CD4-positive, alpha-beta T cell treated with Interleukin-1 beta for 1 hour (primary cell): ENCODE measurements at regions not wholly inside any gene's neighbourhood (a gene's known extent, or its start where the extent isn't known, plus 50 kb on each side); places are given as distances from the start of the nearest gene placed in this dataset.

Source experiments
- DNase-seq, 2 donors: peaks; one replicate each; pipeline ENCODE4 v3.0.0-alpha.2; 2020 to 2022

DNA sequence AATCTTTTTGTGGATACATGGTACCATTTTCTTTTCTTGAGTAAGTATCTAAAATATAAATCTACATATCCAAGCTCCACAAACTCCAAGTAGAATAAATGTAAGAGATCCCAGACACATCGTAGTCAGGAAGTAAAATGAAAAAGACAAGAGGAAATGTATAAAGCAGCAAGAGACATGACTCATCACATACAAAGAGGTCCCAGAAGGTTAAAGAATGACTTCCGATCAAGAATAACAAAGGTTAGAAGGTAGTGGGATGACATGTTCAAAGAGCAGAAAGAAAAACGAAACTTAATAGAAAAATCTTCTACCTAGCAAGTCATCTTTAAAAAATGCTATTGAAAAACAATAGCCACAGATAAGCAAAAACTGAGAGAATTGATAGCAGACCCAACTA lies 705.8 kb downstream of the NR2F2 start:
- DNase-seq = no peak

DNA sequence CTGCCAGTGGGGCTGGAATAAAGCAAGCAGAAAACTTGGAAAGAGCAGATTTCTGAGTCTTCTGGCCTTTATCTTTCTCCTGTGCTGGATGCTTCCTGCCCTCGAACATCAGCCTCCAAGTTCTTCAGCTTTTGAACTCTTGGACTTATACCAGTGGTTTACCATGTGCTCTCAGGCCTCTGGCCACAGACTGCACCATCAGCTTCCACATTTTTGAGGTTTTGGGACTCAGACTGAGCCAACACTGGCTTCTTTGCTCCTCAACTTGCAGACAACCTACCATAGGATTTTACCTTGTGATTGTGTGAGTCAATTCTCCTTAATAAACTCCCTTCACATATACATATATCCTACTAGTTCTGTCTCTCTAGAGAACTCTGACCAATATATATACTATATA lies 706.6 kb downstream of the NR2F2 start:
- no peak for DNase-seq

DNA sequence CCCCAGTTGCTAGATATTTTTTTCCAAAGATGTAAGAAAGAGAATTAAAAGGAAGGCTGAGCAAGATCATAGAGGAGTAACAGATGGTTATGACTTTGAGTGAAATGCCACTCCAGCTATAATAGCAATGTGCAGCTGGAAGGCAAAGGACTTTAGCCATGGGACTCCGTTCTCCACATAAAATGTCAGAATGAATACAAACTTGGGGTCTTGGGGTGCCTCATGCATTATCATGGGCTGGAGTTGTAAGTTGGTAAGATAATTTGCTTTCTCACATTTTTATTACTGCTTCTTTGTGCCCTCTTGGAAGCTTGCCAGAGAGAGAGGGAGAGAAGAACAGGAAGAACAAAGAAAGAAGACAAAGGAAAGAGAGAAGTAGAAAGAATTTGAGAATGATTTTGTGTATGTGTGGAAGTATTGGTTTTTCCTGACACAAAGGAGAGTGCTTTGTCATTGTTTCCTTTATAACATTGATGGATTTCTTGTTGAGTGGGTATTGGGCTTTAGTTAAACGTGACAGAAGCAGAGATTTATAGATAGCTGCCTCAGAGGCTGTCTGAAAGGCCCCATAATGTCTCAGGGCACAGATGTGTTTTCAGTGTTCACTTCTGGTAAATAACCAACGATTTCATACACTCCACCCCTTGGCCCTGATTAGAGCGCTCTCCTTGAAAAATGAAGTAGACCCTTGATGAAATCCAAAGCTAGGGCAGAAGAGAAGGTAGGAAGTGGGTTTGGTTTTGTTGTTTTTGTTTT lies 715.3 kb downstream of the NR2F2 start:
- DNase-seq = no peak

DNA sequence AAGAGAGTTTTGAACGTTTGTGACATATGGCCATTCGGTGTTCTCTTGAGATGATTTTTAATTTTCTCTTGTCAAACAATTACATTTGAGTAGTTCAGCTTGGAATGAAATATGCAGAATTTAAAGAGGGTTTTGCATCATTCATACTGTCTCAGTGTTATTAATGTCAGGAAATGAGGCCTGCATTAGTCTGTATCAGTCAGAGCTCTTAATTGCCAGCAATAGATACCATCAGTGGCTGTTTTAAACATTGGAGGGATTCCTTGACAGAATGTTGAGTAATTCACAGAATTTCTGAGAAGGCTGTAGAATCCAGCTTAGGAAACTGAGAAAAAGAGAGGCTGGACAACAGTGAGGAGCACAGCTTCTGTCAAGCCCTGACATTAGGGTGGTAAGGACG lies 722.0 kb downstream of the NR2F2 start:
- no peak for DNase-seq

DNA sequence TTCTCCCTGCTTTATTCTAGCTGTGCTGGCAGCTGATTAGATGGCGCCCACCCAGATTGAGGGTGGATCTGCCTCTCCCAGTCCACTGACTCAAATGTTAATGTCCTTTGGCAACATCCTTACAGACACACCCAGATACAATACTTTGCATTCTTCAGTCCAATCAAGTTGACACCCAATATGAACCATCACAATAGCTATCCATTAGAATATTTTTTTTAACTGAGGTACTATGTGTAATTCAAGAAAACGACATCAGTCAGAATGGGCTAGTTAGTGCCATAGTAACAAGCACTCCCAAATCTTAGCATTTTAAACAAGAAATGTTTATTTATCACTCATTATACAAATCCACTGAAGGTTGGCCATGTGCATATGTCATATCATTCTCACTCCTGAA lies 723.1 kb downstream of the NR2F2 start:
- no peak for DNase-seq

DNA sequence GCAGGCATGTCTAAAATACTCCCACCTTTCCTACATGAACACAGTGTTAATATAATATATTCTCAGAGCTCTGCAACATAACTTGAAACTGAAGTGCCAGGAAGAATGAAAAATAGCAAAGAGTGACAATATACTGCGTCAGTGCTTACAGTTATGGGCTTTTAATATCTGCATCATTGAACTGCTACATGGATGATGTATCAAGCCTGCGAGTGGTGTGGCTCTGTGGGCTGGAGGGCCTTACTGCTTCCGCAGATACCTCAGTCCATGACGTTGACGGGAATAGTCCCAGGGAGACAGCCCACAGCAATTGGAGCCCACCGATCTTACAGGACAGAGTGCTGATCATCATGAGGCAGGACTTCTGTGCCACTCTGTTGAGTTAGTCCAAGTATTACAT lies 727.0 kb downstream of the NR2F2 start:
- no peak for DNase-seq

DNA sequence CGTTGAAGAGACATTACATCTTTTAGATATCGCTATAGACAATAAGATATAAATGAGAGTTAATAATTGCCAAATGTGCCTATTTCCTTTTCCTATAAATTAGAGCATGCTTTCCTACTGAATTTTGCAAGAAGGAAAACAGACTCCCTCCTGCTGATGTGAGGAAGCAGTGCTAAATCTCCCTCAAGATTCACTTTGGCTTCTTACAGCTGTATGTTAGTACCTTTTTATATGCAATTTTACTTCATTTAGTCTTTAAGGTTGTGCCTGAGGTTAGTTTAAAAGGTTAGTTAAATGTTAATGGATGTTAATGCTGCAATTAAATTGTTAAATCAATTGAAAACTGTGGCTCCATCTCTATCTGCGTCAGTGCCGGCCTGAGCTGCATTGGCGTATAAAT lies 728.8 kb downstream of the NR2F2 start:
- no peak for DNase-seq

DNA sequence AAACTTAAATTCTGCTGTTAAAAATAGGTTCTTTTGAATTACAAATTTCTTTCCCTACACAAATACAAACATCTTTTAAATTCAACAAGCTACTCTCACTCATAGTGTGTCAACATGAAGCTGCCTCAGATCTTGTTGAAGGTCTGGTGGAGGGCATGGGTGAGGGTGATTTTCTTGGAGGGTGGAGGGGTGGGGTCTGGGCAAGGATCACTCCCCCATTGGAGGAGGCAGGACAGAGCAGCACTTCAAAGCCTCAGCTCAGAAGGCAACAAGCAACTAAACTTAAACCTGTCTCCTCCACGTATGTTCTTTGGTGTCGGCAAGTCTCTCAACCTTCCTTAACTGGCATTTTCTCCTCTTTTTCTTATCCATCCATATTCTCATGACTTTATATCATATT lies 730.9 kb downstream of the NR2F2 start:
- DNase-seq = no peak

DNA sequence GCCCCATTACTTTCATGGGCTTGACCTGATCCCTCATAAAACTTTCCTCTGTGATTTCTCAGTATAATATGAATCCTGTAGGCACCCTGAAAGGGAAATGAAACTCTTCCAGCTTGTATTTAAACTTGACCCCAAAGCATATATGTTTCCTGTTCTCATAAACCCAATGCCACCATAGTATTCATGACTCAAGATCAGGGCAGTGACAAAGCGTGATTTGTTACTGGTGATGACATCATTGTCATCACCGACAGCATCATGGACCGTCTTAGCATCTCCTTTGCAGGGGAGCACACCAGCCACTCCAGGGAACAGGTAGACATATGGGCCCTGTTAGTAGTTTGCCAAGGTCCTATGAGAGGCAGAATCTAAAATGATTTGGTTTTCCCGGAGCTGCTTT lies 741.2 kb downstream of the NR2F2 start:
- no peak for DNase-seq

DNA sequence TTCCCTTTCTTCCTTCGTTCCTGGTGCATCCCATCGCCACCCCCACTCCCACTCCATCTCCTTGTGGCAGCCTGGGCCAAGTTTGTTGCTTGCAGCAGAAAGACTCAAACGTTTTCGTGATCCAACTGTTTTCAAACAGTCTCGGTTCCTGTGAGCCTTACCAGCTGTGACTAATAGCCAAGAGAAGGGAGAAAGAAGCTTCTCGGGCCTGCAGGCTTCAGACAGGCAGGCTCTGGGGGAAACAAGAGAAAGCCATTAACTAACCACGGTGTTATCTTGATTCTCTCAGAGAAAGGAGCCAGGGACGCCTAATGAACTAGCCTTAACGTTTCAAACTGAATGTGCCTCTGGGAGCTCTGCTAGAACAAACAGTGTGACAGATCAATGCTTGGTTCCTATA lies 742.0 kb downstream of the NR2F2 start:
- no peak for DNase-seq

DNA sequence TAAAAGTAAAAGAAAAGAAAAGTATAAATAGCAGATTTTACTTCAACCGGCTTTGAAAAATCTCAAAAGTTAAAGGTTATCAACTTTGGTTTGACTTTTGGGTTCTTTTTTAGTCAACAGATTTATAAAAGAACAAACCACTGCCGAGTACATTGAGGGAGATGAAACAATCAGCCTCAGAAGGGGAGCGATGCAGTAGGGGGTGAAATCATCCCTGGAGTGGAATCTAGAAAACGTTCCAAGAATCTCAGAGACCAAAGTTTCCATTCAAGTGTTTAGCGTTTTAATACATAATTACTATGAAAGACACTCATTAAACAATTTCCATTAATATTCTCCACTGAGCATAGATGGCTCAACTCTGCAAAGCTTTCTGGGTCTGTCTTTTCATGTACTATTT lies 745.5 kb downstream of the NR2F2 start:
- no peak for DNase-seq

DNA sequence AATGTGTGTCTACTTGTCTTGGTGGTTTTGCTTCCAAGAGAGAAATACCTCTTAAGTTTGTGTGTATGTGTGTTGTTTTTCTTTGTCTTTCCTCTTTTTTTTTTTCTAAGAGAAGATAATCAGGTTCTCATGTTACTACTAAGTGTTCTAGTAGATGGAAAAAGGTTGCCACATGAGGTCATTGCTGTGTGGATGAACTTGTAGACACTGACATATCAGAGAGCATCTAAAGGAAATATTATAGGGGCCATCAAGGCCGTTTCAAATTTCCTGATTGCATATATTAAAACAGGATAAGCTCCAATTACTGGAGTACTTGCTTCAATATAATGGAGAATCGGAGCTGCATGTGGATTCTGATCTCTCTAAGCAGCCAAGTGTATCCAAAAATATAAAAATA lies 747.5 kb downstream of the NR2F2 start:
- DNase-seq = no peak

DNA sequence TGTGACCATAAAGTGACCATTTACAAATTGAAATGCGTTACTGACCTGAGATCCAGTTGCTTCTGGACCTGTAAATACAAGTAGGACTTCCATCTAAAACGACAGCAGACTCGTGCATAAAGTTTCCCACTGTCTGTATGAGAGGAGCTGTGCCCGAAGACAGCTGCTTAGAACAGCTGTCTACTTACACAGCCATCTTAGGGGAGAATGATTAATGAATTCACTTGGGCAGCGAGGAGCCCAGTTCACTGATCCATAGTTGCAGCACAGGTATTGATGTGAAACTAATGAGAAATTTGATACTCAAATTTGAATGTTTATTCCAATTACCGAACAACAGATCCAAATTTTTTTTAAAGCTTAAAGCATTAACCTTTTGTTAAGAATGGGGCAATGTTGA lies 748.1 kb downstream of the NR2F2 start:
- DNase-seq = no peak

DNA sequence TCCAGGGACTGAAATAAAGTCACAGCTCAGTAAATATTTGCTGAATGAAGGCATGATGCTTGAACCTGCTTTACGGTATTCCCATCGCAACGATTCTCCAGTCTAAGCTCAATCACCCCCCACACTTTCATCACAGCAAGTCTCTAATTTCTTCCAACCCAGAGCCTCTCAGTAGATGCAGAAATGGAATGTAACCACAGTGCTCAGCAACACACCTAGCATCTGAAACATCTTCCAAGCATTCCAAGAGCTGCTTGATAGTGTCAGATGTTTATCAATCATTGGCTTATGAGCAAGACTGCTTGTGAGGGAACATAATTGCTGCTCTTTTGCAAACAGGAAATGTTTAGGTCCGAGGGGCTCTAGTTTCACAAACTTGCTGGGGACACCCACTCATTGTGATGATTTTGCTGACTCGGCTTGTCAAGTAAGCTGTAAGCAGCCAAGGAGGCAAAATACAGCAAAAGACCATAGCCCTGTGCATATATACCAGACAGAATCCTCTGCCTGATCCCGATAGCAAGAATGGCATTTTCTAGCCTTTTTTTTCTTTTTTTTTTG lies 751.2 kb downstream of the NR2F2 start:
- no peak for DNase-seq

DNA sequence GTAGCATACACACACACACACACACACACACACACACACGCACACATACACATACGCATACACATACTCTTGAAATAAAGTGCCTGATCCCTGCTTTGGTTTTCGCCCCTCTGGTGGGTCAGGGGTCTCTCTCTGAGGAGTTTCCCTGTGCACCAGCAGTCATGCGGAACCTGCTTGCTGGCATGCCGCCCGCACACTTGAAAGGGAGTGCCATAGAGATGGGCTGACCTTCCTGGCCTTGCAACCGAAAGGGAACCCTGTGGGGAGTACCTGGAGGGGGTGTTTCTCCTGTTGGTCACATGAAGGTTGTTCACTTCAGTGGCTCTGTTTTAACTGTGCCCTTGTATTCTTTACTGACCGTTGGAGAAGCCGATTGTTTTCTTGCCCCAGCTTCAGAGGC lies 752.3 kb downstream of the NR2F2 start:
- DNase-seq = no peak

DNA sequence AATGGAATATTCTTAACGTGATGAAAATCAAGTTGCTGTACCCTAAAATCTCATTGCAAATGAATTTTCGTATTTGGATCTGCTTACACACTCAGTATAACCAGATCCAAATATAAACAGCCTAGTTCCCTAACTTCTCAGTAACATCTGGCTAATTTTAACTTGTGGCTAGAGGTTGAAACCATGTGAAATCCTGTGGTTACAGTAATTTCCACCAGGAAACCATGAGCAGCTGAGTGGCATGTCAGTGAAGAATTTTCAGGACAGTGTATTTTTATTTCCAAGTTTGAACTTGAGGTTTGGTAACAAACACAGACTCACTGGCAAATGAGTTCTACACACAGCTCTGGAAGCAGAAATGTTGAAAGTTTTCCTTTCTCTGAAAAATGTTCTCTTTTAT lies 754.1 kb downstream of the NR2F2 start:
- DNase-seq = no peak

DNA sequence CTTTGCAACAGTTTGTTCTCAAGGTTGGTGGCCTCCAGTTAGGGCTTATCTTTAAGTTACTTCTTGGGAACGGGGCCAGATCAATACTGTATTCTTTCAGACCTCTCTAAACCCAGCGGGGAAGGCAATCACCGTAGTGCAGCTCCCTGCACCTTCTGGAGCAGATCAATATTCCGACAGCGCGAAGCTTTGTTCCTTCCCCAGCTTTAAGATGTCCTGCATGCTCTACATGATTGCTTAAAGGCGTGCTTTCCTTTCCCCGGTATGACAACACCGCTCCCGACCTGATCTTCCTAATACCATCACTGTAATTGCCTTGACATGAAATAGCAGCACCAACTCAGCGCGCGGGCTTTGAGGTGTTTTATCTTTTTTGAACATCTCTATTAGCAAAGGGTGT lies 755.2 kb downstream of the NR2F2 start:
- DNase-seq = no peak

DNA sequence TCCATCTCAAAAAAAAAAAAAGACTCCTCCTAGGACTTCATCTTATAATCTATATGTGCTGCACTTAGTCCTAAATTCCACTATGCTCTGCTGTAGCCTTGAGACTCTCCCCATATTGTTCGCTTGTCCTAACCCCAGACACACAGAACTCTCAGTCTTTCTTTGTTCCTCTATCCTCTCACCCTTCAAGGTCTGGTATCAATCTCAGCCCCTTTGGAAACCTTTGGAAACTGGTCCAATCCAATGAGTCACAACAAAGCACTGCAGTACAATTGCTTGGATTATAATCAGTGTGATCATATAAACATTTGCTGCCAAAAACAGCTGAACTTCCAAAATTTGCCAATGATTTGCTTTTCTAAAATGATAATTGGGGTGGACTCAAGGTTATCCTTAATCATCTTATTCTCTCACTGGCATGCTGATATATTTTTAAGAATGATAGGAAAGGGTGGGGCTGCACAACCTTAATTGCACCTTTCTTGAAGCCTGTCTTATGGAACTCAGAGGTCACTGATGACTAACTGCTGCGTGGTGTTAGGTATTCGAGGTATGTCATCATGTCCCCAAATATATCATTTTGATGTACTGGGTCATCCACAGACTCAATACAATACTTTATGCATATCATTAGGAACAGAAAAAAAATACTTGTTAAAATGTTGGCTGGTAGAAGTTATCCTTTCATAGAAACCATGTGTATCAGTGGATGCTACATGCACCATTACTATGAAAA lies 756.7 kb downstream of the NR2F2 start:
- DNase-seq = no peak

DNA sequence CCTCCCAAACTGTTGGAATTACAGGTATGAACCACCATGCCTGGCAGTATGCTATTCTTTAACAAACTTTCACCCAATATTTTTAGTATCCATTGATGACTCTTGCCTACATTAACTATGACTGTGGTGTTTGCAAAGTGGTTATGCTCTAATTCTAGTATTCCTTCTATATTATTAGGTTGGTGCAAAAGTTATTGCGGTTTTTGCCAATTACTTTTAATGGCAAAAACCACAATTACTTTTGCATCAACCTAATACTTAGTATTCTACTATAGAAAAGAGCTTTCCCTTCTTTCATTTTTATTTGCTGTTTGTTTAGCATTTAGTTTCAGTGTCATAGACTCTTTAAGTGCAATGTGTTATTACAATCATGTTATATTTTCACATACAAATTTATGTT lies 760.6 kb downstream of the NR2F2 start:
- no peak for DNase-seq

DNA sequence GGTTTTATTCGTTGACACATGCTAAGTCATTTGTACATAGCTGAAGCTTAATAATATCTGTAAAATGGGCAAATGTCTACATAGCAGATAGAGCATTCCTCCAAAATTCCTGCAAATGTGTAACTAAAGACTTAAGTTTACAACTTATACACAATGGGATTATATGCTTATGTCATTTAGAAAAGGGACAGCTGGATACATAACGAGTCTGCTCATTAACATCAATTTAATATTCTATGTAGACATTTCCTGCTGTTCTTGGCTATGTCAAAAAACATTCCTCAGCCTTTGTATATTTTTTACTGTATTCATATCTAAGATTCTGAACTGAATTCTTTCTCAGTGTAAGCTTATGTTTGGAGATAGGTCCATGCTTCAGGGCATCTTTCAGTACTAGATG lies 762.2 kb downstream of the NR2F2 start:
- no peak for DNase-seq

DNA sequence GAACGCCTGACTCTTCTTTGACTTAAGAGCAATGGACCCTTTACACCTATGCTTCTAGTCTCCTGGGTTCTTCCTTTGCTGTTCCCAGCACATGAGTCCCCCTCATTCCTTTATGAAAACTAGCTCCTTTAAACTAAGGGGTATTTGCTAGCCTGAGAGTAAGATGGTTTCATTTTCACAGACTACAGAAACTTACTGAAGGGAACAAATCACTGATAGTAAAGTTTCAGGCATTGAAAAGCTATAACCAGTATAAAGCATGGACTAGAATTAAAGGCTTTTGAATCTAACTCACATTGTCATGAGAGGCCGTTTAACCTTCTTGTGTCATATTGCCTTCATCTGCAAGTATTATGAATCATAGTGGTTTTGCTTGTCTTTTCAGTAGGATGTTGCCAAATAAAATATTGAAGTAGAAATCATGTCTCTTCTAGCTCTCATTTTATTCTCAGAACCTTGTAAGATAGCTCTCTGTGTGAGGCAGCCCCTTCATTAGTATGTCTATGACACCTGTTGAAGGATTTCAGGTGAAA lies 765.9 kb downstream of the NR2F2 start:
- DNase-seq = no peak

DNA sequence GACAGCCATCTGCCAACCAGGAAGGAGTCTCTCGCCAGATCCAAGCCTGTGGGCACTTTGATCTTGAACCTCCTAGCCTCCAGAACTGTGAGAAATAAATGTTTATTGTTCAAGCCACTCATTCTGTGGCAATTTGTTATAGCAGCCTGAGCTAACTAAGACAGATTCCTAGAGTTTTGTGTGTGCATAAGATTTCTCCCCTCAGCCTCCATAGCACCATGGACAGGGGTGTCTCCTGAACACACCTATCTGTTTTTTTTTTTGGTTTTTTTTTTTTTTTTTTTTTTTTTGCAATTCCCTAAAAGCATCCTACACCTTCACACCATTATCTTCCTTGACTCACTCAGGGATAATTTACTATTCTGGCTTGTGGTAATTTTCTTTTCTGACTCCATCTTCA lies 768.5 kb downstream of the NR2F2 start:
- DNase-seq = no peak

DNA sequence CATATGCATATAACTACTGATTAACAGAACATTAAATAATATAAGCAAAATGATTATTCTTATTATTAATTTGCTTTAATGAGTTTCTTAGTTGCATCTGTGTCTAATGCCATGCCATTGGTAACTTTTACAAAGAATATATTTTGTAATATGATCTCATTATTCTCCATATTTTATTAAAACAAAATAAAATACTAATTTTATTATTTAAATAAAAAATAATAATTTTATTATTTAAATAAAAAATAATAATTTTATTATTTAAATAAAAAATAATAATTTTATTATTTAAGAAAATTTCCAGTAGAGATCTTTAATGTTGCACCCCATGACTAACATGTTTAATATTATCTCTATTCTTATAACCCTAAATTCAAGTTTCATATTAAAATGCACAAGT lies 771.1 kb downstream of the NR2F2 start:
- no peak for DNase-seq
